GM23338 (cell line): ENCODE measurements at regions not wholly inside any gene's neighbourhood (a gene's known extent, or its start where the extent isn't known, plus 50 kb on each side); places are given as distances from the start of the nearest gene placed in this dataset.

Experiments
- CTCF ChIP-seq, 2 experiments: fragments of 200-600 bp in 1 of 2; sonication (generic) in 1 of 2; conservative IDR thresholded peaks; 2 replicates each; pipeline versions ENCODE4 v1.5.1 to v1.6.1; 2016 to 2017; ENCODE audit warnings: antibody characterized with exemption in 2 of 2, low read depth in 2 of 2, mild to moderate bottlenecking in 2 of 2, moderate library complexity in 1 of 2
- EZH2 ChIP-seq: fragments of 200-600 bp; sonication (generic); IDR thresholded peaks from one replicate; pipeline ENCODE4 v1.8.0; 2017; ENCODE audit warnings: antibody characterized with exemption, mild to moderate bottlenecking, low read depth; ENCODE audit not compliant: unreplicated experiment

- TF ChIP-seq CTCF (conservative IDR thresholded peaks at IDR 0.05; ENCODE audit: low read depth in 2 of 2) (no peak), EZH2 (no peak)
Measured at GRCh38 chr5:158552241-158552640, 547.5 kb downstream of the EBF1 start.
